ENCODE measurements at regions not wholly inside any gene's neighbourhood (a gene's known extent, or its start where the extent isn't known, plus 50 kb on each side); places are given as distances from the start of the nearest gene placed in this dataset.

GRCh38 chrX:10739426-10739825 lies 119.0 kb upstream of the MID1 start:
- no peak overlapping the region for H3K4me3 ChIP-seq
- DNase-seq (ENCODE audit: low read depth in 1 of 2, low spot score in 1 of 2) = no peak
- H3K36me3 ChIP-seq = no peaks in the 10 kb centered on the region
- H3K27me3 ChIP-seq = no peaks in the 10 kb centered on the region
- no peak overlapping the region for H3K27ac ChIP-seq
- TF ChIP-seq, protein P1, sequence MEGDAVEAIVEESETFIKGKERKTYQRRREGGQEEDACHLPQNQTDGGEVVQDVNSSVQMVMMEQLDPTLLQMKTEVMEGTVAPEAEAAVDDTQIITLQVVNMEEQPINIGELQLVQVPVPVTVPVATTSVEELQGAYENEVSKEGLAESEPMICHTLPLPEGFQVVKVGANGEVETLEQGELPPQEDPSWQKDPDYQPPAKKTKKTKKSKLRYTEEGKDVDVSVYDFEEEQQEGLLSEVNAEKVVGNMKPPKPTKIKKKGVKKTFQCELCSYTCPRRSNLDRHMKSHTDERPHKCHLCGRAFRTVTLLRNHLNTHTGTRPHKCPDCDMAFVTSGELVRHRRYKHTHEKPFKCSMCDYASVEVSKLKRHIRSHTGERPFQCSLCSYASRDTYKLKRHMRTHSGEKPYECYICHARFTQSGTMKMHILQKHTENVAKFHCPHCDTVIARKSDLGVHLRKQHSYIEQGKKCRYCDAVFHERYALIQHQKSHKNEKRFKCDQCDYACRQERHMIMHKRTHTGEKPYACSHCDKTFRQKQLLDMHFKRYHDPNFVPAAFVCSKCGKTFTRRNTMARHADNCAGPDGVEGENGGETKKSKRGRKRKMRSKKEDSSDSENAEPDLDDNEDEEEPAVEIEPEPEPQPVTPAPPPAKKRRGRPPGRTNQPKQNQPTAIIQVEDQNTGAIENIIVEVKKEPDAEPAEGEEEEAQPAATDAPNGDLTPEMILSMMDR (IDR thresholded peaks at IDR 0.05; ENCODE audit: low read depth, low read length) = no peak
- peaks cover 3% of the 10 kb centered on the region for H3K9me3 ChIP-seq (ENCODE audit: low read depth)
- H3K4me1 ChIP-seq (ENCODE audit: low read depth) = no peaks in the 10 kb centered on the region

DNA sequence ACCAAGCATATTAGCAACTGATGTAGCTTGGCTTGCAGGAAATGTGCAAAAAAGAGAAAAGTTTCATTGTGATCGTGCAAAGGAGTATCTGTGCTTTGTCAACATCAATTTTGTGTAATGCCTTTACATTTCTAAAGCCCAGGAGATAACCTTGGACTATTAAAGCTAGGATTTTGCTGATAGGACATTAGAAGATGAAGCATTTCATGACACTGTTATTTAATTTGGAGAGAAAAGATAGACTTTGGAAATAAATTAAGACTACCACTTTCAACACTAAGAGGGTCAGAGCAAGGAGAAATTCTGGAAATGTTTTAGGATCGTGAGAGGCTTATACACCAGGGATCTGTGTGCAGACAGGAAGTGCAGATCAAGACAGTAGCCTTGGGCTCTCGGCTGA lies 120.6 kb upstream of the MID1 start:
- Histone ChIP-seq H3K27me3 (no peaks in the 10 kb centered on the region), H3K9me3 (ENCODE audit: low read depth) (peaks cover 3% of the 10 kb centered on the region), H3K36me3 (no peaks in the 10 kb centered on the region), H3K4me3 (no peak overlapping the region), H3K27ac (no peak overlapping the region), H3K4me1 (ENCODE audit: low read depth) (no peaks in the 10 kb centered on the region)
- TF ChIP-seq, protein P1 (IDR thresholded peaks at IDR 0.05; ENCODE audit: low read depth, low read length) = no peak
- no peak for DNase-seq (ENCODE audit: low read depth in 1 of 2, low spot score in 1 of 2)

- DNase-seq (ENCODE audit: low read depth in 1 of 2, low spot score in 1 of 2) = no peak
- H3K27me3 ChIP-seq = no peaks in the 10 kb centered on the region
- H3K4me3 ChIP-seq = no peak overlapping the region
- TF ChIP-seq, protein P1 (IDR thresholded peaks at IDR 0.05; ENCODE audit: low read depth, low read length) = no peak
- H3K36me3 ChIP-seq = no peaks in the 10 kb centered on the region
- H3K4me1 ChIP-seq (ENCODE audit: low read depth) = no peaks in the 10 kb centered on the region
- H3K9me3 ChIP-seq (ENCODE audit: low read depth) = peaks cover 3% of the 10 kb centered on the region
- H3K27ac ChIP-seq = no peak overlapping the region
Measured at GRCh38 chrX:10741550-10741949, 121.2 kb upstream of the MID1 start.

DNA sequence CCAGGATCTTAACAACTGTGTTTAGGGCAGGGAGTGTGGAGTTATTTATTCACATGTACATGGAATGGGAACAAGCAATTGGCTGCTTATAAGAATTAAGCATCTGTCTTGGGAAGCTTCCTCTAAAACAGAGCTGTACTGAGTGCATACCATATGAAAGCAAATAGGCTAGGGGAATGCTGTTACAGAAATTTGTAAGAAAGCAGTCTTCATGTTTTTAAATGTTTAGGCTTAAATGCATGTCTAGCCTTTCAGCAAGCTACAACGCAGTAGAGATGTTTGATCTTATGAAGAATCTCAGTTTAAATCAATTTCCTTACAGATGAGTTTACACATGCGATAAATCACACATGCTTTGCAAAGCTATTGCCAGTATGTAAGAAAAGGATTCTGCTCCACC lies 123.1 kb upstream of the MID1 start:
- H3K36me3 ChIP-seq = no peaks in the 10 kb centered on the region
- DNase-seq (ENCODE audit: low read depth in 1 of 2, low spot score in 1 of 2) = no peak
- no peak overlapping the region for H3K27ac ChIP-seq
- no peaks in the 10 kb centered on the region for H3K4me1 ChIP-seq (ENCODE audit: low read depth)
- H3K9me3 ChIP-seq (ENCODE audit: low read depth) = peaks cover 3% of the 10 kb centered on the region
- no peak overlapping the region for H3K4me3 ChIP-seq
- H3K27me3 ChIP-seq = no peaks in the 10 kb centered on the region
- TF ChIP-seq, protein P1 (IDR thresholded peaks at IDR 0.05; ENCODE audit: low read depth, low read length) = no peak

DNA sequence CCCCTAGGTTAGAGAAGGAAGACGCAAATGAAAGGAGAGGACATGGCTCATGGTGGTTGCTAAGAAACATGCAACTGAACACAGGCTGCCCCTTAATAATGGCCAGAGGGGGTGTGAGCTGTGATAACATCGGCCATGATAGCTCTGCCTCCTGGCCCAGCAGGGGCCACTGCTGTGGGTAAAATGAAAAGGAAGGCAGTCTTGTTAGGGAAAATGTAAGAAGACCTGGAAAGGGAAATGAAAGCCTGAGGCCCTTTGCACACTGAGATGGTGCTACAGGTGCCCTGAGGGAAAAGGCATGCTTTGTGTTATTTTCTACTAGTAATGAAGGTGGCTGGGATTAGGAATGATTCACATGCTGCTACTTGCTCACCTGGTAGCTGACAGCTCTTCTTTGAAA lies 123.6 kb upstream of the MID1 start:
- no peak for DNase-seq (ENCODE audit: low read depth in 1 of 2, low spot score in 1 of 2)
- no peak overlapping the region for H3K27ac ChIP-seq
- TF ChIP-seq, protein P1 (IDR thresholded peaks at IDR 0.05; ENCODE audit: low read depth, low read length) = no peak
- H3K4me1 ChIP-seq (ENCODE audit: low read depth) = no peaks in the 10 kb centered on the region
- peaks cover 3% of the 10 kb centered on the region for H3K9me3 ChIP-seq (ENCODE audit: low read depth)
- H3K36me3 ChIP-seq = no peaks in the 10 kb centered on the region
- no peaks in the 10 kb centered on the region for H3K27me3 ChIP-seq
- no peak overlapping the region for H3K4me3 ChIP-seq

DNA sequence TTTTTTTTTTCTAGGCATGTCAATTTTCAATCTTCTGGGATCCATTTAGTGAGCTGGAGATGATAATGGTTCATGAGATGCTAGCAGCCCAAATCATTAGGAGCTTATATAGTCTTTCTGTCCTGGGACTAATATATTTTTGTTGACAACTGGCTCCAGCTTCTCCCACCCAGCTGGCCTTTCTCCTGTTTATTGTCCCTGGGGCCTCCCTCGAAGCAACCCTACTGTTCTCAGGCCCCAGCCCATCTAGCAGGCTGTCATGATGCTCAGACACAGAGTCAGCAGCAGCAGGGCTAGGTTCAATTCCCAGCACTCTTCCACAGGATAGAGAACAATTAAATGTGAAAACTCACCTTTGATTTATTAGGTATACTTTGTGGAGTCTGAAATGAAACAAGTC lies 127.6 kb upstream of the MID1 start:
- Histone ChIP-seq H3K27ac (no peak overlapping the region), H3K4me1 (ENCODE audit: low read depth) (no peaks in the 10 kb centered on the region), H3K4me3 (no peak overlapping the region)

More for the DNA sequence above, 127.6 kb upstream of the MID1 start:
- H3K36me3 ChIP-seq = no peaks in the 10 kb centered on the region
- peaks cover under 1% of the 10 kb centered on the region for H3K9me3 ChIP-seq (ENCODE audit: low read depth)
- no peak for DNase-seq (ENCODE audit: low read depth in 1 of 2, low spot score in 1 of 2)
- TF ChIP-seq, protein P1 (IDR thresholded peaks at IDR 0.05; ENCODE audit: low read depth, low read length) = no peak
- H3K27me3 ChIP-seq = no peaks in the 10 kb centered on the region

All from cardiac muscle cell (in vitro differentiated cells and primary cell).